NCI-H128 (cell line): ENCODE measurements at regions not wholly inside any gene's neighbourhood (a gene's known extent, or its start where the extent isn't known, plus 50 kb on each side); places are given as distances from the start of the nearest gene placed in this dataset.
A peak's percentile ranks its signal among the peaks of the same experiment; 100 is the strongest.

Experiments used
- DNase-seq: peaks from one replicate; lab custom pipeline; 2025; ENCODE audit not compliant: unreplicated experiment; lab: John Stamatoyannopoulos, UW

DNA sequence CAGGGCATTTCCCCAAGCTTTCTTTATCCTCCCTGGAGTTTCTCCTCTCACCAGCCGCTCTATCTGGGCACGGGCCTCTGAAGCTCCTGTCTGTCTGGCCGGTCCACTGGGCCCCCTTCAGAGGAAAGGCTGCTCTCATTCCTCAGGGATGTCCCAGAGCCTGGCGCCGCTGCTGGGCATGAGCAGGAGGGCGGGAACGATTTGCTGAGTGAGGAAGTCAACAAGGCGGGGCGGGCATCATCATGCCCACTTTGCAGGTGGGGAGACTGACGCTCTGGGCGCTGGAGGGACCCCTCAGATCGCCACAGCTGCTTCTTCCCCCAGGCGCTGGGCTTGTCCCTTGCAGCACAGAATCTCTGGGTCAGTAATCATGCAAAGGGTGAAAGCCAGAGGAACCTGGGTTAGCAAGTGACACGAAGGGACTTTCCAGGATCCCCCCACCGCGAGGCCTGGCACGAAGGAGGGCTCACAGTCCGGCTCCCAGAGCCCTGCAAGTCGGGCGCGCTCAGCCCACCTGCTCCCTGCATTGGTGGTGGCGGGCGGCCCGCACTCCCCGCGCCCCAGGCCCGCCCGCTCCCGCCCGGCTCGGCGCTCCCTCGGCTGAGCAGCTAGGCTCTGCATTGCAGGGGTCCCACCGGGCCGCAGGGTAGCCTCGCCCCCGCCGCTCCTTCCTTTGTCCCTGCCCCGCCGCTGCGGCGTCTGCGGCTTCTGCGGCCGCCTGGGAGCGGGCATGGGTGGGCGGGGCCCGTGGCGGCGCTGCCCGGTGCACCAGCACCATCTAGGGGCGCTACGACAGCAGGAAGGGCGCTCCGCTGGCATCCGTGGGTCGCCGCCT is 157.8 kb downstream of the CYRIA start:
- peak; percentile 30 for DNase-seq

GRCh38 chr2:16506366-16506765 is 159.3 kb downstream of the CYRIA start:
- DNase-seq, result no peak

DNA sequence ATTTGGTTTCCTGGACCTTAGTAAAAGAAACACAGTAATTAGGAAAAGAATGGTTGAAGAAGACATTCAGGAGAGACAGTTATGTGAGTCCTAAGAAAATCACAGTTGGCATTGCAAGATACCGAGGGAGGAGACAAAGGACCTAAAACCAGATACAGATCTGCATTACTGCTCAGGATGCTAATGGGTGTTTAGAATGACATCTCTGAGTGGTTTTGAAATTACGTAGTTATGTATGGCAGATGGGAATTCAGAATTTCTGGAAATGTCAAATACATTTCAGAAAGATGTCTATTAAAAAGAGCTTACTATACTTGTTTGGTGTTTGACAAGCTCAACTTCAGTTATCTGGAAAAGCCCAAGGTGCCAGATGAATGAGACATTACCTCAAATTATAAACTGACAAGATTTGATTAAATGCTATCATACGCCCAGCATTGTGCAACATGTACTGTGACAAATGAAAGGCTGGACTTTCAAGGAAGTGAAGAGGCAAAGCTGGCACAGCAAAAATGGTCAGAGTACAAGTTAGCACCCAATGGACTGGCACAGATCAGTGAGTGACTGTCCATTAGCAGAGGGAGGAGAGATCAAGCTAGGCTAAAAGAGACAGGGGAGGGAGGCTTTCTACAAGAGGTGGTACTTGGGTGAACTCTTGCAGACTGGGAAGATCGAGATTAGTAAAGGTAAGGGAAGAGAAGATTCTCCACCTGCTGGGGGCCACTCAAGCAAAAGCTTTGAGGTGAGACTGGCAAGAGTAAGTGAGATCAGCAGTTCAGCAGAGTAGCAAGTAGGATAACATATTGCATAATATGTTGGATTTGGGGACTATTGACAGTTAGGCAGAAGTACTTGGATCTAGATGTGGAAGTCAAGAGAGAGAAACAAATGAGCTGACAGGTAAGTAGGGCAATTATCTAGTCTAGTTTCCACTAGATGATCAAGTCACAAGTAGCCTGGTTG is 168.9 kb downstream of the CYRIA start:
- no peak for DNase-seq

- DNase-seq, result no peak
These were observed 170.0 kb downstream of the CYRIA start for GRCh38 chr2:16495509-16496208.

DNA sequence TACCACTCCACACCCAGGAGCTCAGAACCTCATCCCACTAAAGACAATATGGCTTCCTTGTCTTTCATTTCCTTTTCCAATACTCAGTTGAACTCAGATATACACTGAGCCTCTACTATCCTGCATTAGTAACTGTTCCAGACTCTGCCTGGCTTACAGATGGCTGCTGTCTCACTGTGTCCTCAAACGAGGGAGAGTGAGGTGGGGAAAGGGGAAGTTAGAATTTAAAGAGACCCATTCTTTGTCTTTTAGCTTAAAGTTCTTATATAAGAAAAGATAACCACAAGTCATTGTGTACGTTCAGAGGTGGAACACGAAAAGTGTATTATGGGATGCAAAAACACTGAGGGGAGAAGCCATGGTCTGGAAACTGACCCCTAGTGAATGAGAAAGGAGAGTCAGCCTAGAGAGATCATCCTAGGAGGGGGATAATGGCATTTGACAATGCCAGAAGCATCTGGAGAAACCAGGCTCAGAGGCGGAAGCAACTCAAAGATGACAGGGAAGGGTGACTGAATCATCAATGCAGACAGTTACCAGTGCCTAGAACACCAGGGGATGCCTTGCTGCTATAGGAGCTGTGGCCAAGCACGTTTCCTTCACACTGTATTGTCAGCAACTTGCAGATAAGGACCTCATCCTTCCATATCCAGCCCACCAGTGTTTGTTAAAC is 170.7 kb downstream of the CYRIA start:
- no peak for DNase-seq

- DNase-seq, result no peak
These were observed 171.8 kb downstream of the CYRIA start for GRCh38 chr2:16493788-16494187.

DNA sequence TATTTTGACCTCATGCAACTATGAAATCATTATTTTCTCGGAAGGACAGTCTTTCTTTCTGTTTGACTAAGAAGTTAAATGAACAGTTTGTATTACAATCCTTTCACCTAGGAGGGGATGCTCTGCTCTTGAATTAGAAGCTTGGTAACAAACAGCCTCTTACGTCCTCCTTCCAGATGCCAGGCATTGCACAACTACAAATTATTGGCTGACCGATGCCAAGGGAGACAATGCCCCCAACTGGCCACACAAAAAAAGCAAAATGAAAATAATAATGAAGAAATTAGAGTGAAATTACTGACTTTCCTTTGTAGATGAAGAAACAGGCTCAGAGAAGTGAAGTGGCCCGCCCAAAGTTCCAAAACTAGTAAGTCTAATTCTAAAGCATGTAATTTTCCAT is 177.9 kb downstream of the CYRIA start:
- DNase-seq, result no peak

- no peak for DNase-seq
These were observed 180.4 kb downstream of the CYRIA start for GRCh38 chr2:16485251-16485650.

DNA sequence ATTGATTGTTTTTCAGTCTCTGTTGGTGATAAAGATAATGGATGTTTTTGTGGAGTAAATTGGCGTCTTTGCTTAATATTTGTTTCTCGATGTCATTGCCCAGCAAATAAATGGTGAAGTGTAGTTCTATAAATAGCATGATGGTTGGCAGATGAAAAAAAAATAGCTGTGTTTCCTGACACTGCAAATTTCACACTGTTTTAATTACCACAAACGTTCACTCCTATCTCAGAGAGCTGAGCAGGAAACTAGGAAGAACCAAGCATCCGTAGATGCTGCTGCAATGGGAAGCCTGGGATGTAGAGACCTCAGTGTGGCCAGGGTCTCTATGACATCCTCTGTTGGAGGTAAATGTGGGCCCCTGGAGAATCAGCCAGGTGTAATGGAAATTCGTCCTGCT is 183.2 kb downstream of the CYRIA start:
- DNase-seq, result no peak

DNA sequence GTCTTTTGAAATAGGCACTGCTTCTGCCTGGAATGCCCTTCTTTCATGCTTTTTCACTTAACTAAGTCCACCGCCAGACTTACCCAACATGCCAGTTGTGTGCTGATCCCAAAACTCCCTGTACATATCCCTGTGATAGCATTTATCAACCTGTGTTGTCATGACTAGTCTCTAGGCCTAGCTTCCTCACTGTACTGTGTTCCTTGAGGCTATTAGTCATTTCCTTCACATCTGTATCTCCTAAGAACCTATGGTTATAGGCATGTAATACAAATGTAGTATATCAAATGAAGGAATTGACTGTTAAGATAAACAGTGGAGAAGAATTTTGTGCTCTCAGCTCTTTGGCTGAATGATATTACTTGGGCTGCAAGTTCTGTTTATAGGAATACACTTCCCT is 184.3 kb downstream of the CYRIA start:
- no peak for DNase-seq

DNA sequence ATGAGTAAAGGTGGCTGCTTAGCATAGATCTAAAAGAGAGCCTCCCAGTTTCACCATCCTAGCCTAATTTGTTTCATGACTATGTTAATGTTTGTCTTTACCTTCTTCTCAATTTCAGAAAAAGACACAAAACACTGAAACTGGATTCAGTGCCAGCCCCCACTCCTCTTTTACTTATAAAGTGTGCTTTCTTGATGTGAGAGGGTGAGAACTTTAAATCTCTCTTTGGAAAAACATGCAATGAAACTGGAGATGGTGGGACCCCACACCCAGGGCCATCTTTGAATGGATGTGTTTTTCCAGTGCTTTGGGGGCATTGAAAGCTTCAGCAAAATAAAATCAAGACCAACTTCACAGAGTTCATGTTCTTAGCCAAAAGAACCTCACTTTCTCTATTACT is 185.9 kb downstream of the CYRIA start:
- DNase-seq, result no peak

DNA sequence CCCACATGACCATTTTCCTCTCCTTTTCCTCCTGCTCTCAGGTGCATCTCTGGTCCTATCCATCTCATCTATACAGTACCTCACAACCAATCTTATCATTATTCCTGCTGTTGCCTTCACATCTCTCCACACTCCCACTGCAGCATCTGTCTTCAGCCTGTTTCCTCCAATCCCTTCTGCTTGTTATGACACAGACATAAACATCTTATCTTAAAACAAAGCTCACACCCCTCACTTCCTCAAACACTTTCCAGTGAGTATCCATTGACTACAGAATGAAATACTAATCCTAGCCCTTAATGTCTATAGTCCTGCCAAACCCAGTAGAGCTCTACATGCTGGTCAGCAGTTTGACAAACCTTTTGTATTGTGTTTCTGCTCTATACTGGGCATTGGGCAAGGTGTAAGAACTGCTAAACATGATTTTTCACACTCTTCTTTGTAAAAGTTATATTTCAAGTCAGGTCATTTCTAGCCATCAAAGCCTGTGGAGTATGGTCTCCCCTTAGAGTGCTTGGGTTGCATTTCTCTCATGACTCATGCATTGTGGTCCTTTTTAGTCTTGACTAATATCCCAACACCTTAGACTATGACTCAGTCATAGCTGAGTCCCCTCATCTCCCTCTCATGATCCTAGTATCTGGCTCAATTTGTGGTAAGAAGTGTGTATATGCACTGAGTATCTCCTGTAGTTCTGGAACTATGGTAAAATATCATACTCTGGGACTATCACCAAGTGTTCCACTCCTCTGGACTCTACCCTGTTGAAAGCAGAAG is 187.0 kb downstream of the CYRIA start:
- DNase-seq, result no peak

DNA sequence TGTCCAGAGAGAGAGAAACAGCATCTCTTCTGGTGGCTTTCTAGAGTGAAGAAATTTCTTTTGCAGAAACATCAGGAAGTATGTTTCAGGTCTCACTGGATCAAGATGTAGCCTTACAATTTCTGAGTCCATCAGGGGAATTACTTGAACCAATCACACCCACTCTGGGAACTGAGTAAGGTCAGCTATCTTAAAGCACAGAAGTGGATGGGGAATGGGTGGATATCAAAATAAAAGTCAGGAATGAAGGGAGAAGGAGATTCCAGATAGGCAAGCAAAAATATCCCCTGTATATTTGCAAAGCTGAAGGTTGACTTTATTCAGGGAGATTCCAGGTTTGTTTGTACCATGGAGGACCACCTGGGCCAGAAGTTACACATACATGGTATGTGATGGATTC is 188.0 kb downstream of the CYRIA start:
- DNase-seq, result no peak

DNA sequence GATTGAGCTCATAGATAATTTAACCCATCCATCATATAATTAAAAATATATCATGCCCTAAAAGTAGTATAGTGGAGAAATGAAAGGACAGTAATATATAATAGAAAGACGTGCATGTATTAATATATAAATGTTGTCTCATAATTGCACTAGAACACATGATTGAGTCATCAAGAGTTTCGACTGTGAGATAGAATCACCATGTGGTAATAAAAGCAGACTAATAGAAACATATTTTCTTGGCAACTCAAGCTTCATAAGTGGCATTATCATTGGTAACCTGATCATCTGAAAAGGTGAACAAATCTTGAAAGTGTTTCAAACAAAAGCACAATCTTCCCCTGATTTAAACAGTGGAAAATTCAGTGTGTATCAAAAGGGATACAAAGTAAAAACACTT is 188.8 kb downstream of the CYRIA start:
- DNase-seq, result no peak

- DNase-seq, result no peak
These were observed 189.6 kb downstream of the CYRIA start for GRCh38 chr2:16475986-16476567.

DNA sequence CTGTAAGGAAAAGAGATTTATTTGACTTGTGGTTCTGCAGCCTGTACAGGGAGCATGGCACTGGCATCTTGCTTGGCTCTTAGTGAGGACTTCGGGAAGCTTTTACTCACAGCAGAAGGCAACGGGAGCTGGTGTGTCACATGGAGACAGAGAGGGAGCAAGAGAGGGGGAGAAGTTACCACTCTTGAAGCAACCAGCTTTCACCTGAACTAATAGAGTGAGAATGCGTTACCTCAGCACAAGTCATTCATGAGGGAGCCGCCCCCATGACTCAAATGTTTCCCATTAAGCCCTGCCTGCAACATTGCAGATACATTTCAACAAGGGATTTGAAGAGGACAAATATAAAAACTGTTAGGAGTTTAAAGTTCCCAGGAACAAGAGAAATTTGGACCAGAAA is 190.0 kb downstream of the CYRIA start:
- DNase-seq, result no peak

GRCh38 chr2:16473575-16473974 is 192.1 kb downstream of the CYRIA start:
- DNase-seq, result no peak

DNA sequence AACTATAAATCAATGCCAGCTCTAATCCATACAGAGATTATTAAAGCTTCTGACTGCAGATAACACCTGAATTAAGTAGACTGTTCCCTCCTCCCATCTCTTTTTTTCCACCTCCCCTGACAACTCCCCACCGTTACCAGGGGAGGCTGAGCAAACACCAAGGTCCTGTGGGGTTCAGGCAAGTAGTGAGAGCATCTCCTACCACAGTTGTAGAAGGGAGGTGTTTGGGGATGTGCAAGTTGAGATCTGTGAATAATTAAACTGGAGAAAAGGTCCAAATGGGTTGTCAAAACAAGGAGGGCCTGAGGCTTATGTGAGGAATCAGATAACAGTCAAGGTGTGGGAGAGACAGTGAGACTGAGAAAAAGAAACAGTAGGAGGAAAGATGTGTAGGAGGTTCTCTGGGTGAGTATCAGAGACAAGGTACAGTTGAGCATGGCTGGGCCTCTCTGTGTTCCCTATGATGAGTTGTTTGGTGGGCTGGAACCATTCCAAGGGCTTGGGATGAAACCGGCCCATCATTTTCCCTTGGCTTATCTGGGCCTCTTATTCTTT is 194.6 kb downstream of the CYRIA start:
- no peak for DNase-seq

GRCh38 chr2:16466821-16467151 is 198.8 kb downstream of the CYRIA start:
- DNase-seq, result no peak
